Peyer's patch (tissue), 4 donors: ENCODE measurements at regions not wholly inside any gene's neighbourhood (a gene's known extent, or its start where the extent isn't known, plus 50 kb on each side); places are given as distances from the start of the nearest gene placed in this dataset.

Experiments
- DNase-seq, 3 donors: peaks; one replicate each; pipeline ENCODE4 v3.0.0-alpha.2; 2017 to 2019
- H3K27ac ChIP-seq, 4 donors: fragments of 200-600 bp; sonication (generic); one replicate each; pipeline ENCODE4 v1.5.1; 2016 to 2019
- H3K27me3 ChIP-seq, 2 donors: fragments of 200-600 bp; sonication (generic); one replicate each; pipeline ENCODE4 v1.5.1; 2019
- H3K36me3 ChIP-seq, 3 donors: fragments of 200-600 bp; sonication (generic); one replicate each; pipeline ENCODE4 v1.5.1; 2016 to 2019
- H3K4me1 ChIP-seq, 4 donors: fragments of 200-600 bp; sonication (generic); one replicate each; pipeline ENCODE4 v1.5.1; 2016 to 2019
- H3K4me3 ChIP-seq, 4 donors: fragments of 200-600 bp; sonication (generic); 1 replicate in 3 of 4; 2 replicates in 1 of 4; pipeline ENCODE4 v1.5.1; 2016 to 2019; ENCODE audit warnings: mild to moderate bottlenecking in 1 of 4
- H3K9me3 ChIP-seq, 4 donors: fragments of 200-600 bp; sonication (generic); one replicate each; pipeline ENCODE4 v1.5.1; 2016 to 2019; ENCODE audit warnings: mild to moderate bottlenecking in 1 of 4
- CTCF ChIP-seq, 6 experiments: fragments of 450-650 bp in 4 of 6; fragments of 200-600 bp in 2 of 6; sonication (generic) in 1 of 6; IDR thresholded peaks; one replicate each; pipeline ENCODE4 v1.5.1; 2017 to 2019; ENCODE audit warnings: antibody characterized with exemption in 6 of 6, mild to moderate bottlenecking in 3 of 6, moderate library complexity in 1 of 6
- POLR2A ChIP-seq, 2 donors: fragments of 450-650 bp; IDR thresholded peaks; one replicate each; pipeline ENCODE4 v1.5.1; 2017; ENCODE audit warnings: antibody characterized with exemption in 2 of 2, mild to moderate bottlenecking in 2 of 2, moderate library complexity in 2 of 2

- H3K4me1 ChIP-seq, result no peaks in the 10 kb centered on the region
- TF ChIP-seq CTCF (IDR thresholded peaks at IDR 0.05), result no peak
- TF ChIP-seq POLR2A (IDR thresholded peaks at IDR 0.05), result no peak
- H3K27me3 ChIP-seq, result no peaks in the 10 kb centered on the region
- peaks cover 0 to 49% (median 2%) of the 10 kb centered on the region in 4 donors for H3K9me3 ChIP-seq
- H3K36me3 ChIP-seq, result no peaks in the 10 kb centered on the region
- H3K27ac ChIP-seq, result no peak overlapping the region
- no peak overlapping the region for H3K4me3 ChIP-seq
- peak in 2 of 3 donors; percentile 0 to 27 for DNase-seq
Observed at GRCh38 chr12:34290381-34290995, 268.2 kb downstream of the ALG10 start.

- DNase-seq, result peak in 2 of 3 donors; percentile 2 to 37
- H3K4me3 ChIP-seq, result no peak overlapping the region
- H3K27me3 ChIP-seq, result no peaks in the 10 kb centered on the region
- TF ChIP-seq CTCF (IDR thresholded peaks at IDR 0.05) (no peak), POLR2A (IDR thresholded peaks at IDR 0.05) (no peak)
- peaks cover 0 to 49% (median 2%) of the 10 kb centered on the region in 4 donors for H3K9me3 ChIP-seq
- H3K36me3 ChIP-seq, result no peaks in the 10 kb centered on the region
- H3K4me1 ChIP-seq, result no peaks in the 10 kb centered on the region
- no peak overlapping the region for H3K27ac ChIP-seq
Observed at GRCh38 chr12:34291001-34291400, 268.7 kb downstream of the ALG10 start.

DNA sequence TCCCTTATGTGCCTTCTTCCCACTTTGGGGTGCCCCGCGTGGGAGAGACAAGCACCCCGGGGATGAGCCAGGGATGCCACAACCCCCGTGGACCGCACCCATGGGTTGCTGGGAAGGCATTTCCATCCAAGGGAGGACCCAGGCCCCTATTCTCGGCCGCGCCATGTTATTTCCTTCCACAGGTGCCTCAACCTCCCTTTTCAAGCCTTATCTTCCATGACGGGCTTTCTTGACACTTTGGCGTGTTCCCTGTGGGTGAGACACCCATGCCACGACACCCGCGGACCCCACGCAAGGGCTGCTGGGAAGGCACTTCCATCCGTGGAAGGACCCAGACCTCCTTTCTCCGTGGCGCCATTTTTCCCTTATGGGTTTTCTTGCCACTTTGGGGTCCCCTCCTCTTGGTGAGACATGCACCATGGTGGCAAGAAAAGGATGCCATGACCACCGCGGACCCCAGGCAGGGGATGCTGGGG lies 269.2 kb downstream of the ALG10 start:
- Histone ChIP-seq H3K36me3 (no peaks in the 10 kb centered on the region), H3K9me3 (peaks cover 0 to 49% (median 2%) of the 10 kb centered on the region in 4 donors), H3K4me3 (no peak overlapping the region), H3K27ac (no peak overlapping the region), H3K4me1 (no peaks in the 10 kb centered on the region), H3K27me3 (no peaks in the 10 kb centered on the region)
- peak in 2 of 3 donors; percentile 8 to 39 for DNase-seq
- TF ChIP-seq POLR2A (IDR thresholded peaks at IDR 0.05), result no peak

DNA sequence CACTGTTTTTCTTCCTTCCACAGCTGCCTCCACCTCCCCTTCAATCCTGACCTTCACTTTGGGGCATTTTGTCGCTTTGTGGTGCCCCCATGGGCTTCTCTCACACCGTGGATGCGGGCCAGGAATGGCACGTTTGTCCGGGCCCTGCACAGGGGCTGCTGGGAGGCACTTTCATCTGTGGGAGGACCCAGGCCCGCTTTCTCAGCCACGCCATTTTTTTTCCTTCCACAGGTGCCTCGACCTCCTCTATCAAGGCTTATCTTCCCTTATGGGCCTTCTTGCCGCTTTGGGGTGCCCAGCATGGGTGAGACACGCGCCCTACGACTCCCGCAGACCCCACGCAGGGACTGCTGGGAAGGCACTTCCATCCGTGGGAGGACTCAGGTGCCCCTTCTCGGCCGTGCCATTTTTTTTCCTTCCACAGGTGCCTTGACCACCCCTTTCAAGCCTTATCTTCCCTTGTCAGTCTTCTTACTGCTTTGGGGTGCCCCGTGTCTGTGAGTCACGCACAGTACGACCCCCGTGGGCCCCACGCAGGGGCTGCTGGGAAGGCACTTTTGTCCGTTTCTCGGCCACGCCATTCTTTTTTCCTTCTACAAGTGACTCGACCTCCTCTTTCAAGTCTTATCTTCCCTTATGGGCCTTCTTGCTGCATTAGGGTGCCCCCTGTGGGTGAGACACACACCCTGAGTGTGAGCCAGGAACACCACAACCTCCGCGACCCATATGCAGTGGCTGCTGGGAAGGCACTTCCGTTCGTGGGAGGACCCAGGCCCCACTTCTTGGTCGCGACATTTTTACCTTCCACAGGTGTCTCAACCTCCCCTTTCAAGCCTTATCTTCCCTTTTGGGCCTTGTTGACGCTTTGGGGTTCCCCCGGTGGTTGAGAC lies 270.7 kb downstream of the ALG10 start:
- Histone ChIP-seq H3K4me1 (no peaks in the 10 kb centered on the region), H3K4me3 (no peak overlapping the region), H3K36me3 (no peaks in the 10 kb centered on the region), H3K27ac (no peak overlapping the region), H3K27me3 (no peaks in the 10 kb centered on the region), H3K9me3 (peaks cover 0 to 49% (median 2%) of the 10 kb centered on the region in 4 donors)
- DNase-seq, result peak in 2 of 3 donors; percentile 24 to 25
- no peak for TF ChIP-seq CTCF (IDR thresholded peaks at IDR 0.05)
- TF ChIP-seq POLR2A (IDR thresholded peaks at IDR 0.05), result no peak

GRCh38 chr12:34294137-34294536 lies 271.8 kb downstream of the ALG10 start:
- peak in 1 of 3 donors; percentile 21 for DNase-seq
- no peak overlapping the region for H3K4me3 ChIP-seq
- H3K27ac ChIP-seq, result no peak overlapping the region
- no peaks in the 10 kb centered on the region for H3K36me3 ChIP-seq
- H3K27me3 ChIP-seq, result no peaks in the 10 kb centered on the region
- peaks cover 0 to 48% (median 2%) of the 10 kb centered on the region in 4 donors for H3K9me3 ChIP-seq
- TF ChIP-seq CTCF (IDR thresholded peaks at IDR 0.05) (no peak), POLR2A (IDR thresholded peaks at IDR 0.05) (no peak)
- no peaks in the 10 kb centered on the region for H3K4me1 ChIP-seq
